DND-41 (cell line): ENCODE measurements at regions not wholly inside any gene's neighbourhood (a gene's known extent, or its start where the extent isn't known, plus 50 kb on each side); places are given as distances from the start of the nearest gene placed in this dataset.

Source experiments
- EZH2 ChIP-seq: IDR thresholded peaks from 3 replicates; pipeline ENCODE4 v1.6.1; 2012; ENCODE audit warnings: borderline replicate concordance, low read depth, mild to moderate bottlenecking, moderate library complexity, low read length, inconsistent platforms; ENCODE audit not compliant: severe bottlenecking
- TF ChIP-seq, protein P1 (sequence below): IDR thresholded peaks from 2 replicates; pipeline ENCODE4 v1.5.1; 2012; ENCODE audit warnings: borderline replicate concordance, low read length, moderate library complexity, mild to moderate bottlenecking; ENCODE audit not compliant: poor library complexity, severe bottlenecking; ENCODE audit errors: extremely low read depth

DNA sequence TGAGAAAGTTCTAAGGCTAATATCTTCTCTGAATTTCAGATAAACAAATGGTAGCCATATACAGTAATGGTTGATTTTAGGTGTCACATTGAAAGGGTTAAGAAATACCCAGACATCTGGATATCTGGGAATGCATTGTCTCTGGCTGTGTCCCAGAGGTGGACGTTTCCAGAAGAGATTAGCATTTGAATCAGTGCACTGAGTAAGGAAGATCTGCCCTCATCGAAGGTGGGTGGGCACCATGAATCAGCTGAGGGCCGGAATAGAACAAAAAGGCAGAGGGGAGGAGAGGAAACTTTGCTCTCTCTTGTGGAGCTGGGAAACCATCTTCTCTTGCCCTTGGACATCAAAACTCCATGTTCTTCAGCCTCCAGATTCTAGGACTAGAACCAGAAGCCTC is 554.4 kb downstream of the IRX1 start:
- TF ChIP-seq, protein P1, sequence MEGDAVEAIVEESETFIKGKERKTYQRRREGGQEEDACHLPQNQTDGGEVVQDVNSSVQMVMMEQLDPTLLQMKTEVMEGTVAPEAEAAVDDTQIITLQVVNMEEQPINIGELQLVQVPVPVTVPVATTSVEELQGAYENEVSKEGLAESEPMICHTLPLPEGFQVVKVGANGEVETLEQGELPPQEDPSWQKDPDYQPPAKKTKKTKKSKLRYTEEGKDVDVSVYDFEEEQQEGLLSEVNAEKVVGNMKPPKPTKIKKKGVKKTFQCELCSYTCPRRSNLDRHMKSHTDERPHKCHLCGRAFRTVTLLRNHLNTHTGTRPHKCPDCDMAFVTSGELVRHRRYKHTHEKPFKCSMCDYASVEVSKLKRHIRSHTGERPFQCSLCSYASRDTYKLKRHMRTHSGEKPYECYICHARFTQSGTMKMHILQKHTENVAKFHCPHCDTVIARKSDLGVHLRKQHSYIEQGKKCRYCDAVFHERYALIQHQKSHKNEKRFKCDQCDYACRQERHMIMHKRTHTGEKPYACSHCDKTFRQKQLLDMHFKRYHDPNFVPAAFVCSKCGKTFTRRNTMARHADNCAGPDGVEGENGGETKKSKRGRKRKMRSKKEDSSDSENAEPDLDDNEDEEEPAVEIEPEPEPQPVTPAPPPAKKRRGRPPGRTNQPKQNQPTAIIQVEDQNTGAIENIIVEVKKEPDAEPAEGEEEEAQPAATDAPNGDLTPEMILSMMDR: no peak
- no peak for TF ChIP-seq EZH2
